Fibroblast of skin of back (primary cell): ENCODE measurements at regions not wholly inside any gene's neighbourhood (a gene's known extent, or its start where the extent isn't known, plus 50 kb on each side); places are given as distances from the start of the nearest gene placed in this dataset.

Experiments
- DNase-seq: peaks from one replicate; pipeline ENCODE4 v3.0.0-alpha.2; 2013

GRCh38 chr12:40559865-40560264 lies 132.4 kb upstream of the CNTN1 start:
- no peak for DNase-seq

- no peak for DNase-seq
Measured at GRCh38 chr12:40560848-40561247, 131.4 kb upstream of the CNTN1 start.

DNA sequence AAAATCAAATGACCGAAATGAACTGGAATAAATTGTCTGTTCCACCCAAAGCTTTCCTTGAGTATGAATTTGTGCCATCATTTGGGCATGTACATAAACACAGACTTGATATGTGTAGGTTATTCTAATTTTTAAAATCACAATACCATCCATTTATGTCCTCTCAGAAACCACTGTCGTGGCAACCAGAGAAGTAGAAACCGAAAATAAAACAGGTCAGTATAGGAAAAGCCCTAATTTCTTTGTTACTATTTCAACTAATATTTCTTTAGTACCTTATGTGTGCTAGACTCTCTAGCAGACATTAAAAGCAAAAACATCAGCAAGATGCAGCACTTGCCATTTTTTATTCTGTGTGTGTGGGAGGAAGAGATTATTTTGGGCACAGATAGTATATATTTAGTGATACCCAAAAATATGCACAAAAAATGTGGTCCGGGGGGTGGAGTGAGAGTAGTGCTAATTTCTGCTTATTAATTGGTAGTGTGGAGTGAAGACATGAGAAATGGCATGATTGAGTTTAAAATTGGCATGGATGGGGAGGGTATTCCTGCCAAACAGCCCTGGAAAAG lies 130.8 kb upstream of the CNTN1 start:
- no peak for DNase-seq

GRCh38 chr12:40565029-40565633 lies 127.1 kb upstream of the CNTN1 start:
- DNase-seq: no peak

DNA sequence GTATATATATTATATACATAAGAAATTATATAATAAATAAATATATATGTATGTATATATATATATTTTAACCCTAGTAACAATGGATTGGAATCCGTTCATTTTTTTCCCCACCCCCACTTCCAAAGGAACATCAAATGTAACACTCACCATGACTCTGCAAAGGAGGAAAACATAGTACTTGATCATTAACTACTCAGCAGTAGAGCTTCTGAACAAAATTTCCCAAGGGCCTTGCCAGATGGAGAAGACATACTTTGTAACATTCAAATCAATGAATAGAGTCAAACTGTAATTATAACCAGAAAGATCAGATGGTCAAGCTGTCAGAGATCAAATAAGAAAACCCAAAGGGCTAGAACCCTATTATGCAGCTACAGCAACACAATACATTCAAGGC lies 126.0 kb upstream of the CNTN1 start:
- no peak for DNase-seq

GRCh38 chr12:40569626-40570179 lies 122.5 kb upstream of the CNTN1 start:
- DNase-seq: peak; percentile 17

- DNase-seq: no peak
Measured at GRCh38 chr12:40573024-40573423, 119.2 kb upstream of the CNTN1 start.

- no peak for DNase-seq
Measured at GRCh38 chr12:40575987-40576386, 116.3 kb upstream of the CNTN1 start.

DNA sequence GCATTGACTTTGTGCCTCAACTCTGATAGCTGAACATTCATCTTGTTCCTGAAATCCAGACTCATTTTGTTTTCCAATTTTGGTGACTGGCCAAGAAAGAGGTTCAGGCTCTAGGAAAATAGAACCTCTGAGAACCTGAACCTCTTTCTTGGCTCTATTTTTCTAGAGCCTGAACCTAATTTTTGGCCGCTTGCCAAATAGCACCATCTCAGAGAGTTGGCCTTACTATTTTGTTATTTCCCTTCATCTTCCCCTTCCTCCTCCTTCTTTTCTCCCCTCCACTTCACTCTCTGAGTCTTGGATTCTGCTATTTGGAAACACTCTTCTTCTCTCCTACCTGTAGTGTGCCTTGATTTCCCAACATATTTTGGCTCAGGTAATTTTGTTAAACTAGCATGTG lies 114.4 kb upstream of the CNTN1 start:
- no peak for DNase-seq

DNA sequence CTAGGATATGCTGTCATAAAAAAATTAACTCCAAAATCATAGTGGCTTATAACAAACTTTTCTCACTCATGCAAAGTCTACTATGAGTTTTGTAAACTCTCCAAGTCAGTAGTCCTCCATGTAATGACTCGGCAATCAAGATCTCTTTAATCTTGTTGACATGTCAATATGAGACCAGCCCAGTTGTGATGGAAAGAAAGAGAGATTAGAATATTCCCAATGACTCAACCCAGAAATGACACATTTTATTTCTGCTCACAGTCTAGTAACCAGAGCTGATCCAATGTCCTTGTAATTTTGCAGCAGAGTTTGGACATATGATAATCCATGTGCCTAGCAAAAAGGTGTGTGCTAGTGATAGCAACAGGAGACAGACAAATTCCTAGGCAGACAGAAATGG lies 112.6 kb upstream of the CNTN1 start:
- no peak for DNase-seq

- DNase-seq: no peak
Measured at GRCh38 chr12:40580346-40580745, 111.9 kb upstream of the CNTN1 start.

DNA sequence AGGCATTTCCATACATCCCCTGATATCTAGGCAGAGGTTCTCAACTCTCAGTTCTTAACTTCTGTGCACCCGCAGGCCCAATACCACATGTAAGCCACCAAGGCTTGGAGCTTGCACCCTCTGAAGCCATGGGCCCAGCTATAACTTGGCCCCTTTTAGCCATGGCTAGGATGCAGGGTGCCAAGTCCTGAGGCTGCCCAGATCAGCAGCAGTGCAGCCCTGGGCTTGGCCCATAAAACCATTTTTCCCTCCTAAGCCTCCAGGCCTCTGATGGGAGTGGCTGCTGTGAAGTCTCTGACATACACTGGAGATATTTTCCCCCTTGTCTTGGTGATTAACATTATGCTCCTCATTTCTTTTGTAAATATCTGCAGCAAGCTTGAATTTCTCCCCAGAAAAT lies 110.3 kb upstream of the CNTN1 start:
- DNase-seq: no peak

DNA sequence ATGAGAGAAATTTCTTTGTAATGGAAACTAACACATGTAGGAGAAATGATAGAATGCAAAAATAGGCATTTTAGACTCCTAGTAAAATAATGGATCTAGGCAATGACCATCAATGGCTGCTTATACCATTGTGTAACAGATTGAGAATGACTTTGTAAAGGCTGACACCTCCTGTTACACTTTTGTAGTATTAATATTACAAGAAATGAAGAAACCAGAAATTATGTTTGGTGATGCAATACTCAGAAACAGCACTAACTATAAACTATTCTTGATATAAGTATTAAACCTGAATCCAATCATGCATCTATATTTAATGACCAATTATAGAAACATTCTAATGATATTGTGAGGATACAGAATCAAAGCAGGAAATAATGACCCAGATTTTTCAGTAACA lies 108.5 kb upstream of the CNTN1 start:
- no peak for DNase-seq

GRCh38 chr12:40584763-40585162 lies 107.5 kb upstream of the CNTN1 start:
- DNase-seq: no peak

DNA sequence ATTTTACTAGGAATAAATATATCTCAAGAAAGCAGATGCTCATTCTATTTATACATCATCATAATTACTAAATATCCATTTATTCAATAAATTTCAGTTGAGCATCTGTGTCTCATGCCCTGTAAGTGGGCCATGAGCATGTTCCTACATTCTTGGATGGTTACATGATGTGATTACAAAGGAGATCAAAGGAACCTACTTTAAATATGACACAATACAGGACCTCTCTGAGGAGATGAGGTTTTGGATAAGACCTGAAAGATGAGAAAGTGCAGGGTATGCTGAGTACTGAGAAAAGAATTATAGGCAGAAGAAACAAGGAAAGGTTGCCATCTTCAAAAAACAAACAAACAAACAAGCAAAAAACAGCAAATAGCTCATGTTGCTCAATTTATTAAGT lies 105.4 kb upstream of the CNTN1 start:
- no peak for DNase-seq

GRCh38 chr12:40587421-40587820 lies 104.8 kb upstream of the CNTN1 start:
- no peak for DNase-seq

DNA sequence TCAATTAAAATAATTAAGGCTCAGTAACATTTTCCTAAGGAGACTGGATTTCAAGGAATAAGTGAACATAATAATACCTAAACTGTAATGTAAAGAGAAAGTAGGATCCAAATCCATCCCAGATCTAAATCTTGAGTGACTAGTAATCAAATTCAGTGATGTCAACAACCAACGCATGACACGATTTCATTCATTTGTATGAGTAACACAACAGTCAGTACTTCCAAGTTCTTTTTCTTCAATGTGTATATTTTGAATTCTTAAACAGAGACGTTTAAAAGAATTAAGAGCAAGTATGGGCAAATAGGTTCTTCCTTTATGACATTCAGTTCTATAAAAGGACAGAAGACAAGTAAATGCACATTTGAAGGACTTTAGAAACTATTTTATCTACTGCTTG lies 104.3 kb upstream of the CNTN1 start:
- no peak for DNase-seq

- DNase-seq: no peak
Measured at GRCh38 chr12:40597133-40597532, 95.1 kb upstream of the CNTN1 start.

DNA sequence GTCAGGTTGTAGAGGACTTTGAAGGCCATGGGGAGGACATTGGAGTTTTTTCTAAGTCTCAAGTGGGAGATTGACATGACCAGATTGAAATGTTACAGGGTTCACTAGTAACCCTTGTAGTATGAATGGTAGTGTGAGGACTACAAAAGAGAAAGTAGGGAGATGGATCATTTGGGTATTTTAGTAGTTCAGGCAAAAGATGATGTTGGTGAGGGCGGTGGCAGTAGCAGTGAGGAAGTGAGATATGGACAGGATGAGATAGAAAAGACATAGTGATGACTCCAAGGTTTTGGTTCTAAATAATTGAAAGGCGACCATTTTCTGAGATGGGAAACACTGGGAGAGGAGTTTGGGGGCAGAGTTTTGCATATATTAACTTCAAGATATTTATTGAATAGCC lies 94.2 kb upstream of the CNTN1 start:
- DNase-seq: no peak

- DNase-seq: no peak
Measured at GRCh38 chr12:40602562-40602961, 89.7 kb upstream of the CNTN1 start.

DNA sequence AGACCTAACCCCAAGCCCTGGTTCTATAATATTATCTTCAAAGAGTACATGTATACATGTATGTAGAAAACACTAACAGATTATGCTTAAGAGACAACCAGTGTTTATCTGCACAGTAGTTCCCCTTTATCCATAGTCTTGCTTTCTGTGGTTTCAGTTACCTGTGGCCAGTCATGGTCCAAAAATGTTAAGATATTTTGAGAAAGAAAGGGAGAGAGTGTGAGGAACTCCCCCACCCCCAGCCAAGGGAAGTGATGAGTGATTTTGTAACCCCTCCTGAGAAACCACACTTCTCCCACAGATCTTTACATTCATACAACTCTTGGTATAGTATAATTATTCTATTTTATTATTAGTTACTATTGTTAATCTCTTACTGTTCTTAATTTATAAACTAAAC lies 77.3 kb upstream of the CNTN1 start:
- no peak for DNase-seq

DNA sequence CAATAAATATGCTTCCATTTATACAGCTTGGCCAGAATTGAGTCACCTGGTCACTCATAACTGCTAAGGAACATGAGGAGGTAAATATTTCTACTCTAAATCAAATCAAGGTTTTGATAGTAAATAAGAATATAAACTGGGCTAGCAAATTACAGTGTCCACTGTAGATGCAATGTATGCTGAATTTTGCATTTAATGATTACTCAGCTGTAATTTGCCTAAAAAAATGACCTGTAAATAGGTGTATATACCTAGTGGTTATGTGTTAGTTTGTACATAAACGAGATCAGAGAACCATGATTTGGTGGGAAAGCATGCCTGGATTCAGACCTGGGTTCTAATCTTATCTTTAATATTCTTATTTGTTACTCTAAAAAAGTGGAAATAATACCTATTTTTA lies 76.6 kb upstream of the CNTN1 start:
- no peak for DNase-seq

DNA sequence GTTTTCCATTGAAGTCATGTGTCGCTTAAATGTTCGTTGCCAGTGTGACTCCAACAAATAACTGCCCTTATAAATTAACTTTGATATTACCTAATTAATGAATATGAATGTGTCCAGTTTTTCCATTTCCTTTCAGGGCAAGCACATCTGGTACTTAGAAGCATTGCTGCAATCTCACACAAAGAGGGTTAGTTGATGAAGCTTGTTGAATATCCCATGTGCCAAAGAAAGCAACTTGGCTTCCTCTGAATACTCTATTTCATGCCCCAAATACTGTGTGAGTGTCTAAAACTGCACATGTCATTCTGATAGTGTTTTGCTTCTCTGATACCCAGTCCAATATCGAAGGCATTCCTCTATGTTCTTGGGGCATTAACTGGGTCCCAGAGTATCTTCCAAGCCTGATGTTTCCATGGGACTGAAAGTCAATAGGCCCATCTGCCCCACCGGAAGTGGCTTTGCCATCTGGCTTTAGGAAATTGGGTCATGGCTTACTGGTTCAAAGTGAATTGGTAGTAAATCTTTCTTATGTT lies 75.8 kb upstream of the CNTN1 start:
- DNase-seq: no peak

DNA sequence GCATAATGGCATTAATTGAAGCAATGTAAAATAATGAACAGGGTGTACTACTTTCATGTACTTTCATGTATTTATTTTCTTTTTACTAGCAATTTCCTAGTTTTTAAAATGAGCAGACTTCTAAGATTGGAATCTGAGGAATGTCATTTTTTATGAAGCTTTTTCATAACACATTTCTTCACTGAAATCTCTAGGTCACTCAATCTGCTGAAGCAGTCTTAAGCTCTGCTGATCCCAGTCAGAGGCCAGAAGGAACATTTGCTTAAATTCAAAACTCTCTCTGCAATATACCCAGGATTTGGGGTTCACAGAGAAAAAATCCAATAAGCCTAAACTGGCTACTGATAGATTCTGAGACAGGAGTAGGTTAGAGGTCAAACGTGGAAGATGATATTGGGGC lies 73.6 kb upstream of the CNTN1 start:
- peak; percentile 11 for DNase-seq
